Activated CD4-positive, alpha-beta T cell treated with anti-CD3 and anti-CD28 coated beads, Interleukin-2, amount 50 U/mL, for 24 hours (primary cell): ENCODE measurements at regions not wholly inside any gene's neighbourhood (a gene's known extent, or its start where the extent isn't known, plus 50 kb on each side); places are given as distances from the start of the nearest gene placed in this dataset.

ENCODE experiments used
- DNase-seq, 2 donors: peaks; one replicate each; pipeline ENCODE4 v3.0.0-alpha.2; 2020; ENCODE audit warnings: low read depth in 1 of 2, low spot score in 1 of 2

- DNase-seq = no peak
These were observed 125.2 kb upstream of the PIK3C3 start for GRCh38 chr18:41829647-41830516.

- DNase-seq = no peak
These were observed 126.9 kb upstream of the PIK3C3 start for GRCh38 chr18:41828137-41828536.

- DNase-seq = no peak
These were observed 134.2 kb upstream of the PIK3C3 start for GRCh38 chr18:41820784-41821183.

GRCh38 chr18:41818381-41819355, 136.4 kb upstream of the PIK3C3 start:
- DNase-seq = no peak

- DNase-seq = no peak
These were observed 140.4 kb upstream of the PIK3C3 start for GRCh38 chr18:41814651-41815050.

- DNase-seq = no peak
These were observed 145.4 kb upstream of the PIK3C3 start for GRCh38 chr18:41809652-41810051.

GRCh38 chr18:41805341-41805740, 149.7 kb upstream of the PIK3C3 start:
- no peak for DNase-seq

GRCh38 chr18:41798879-41799278, 156.2 kb upstream of the PIK3C3 start:
- DNase-seq = no peak

GRCh38 chr18:41790687-41791086, 164.3 kb upstream of the PIK3C3 start:
- no peak for DNase-seq

GRCh38 chr18:41789001-41789400, 166.0 kb upstream of the PIK3C3 start:
- no peak for DNase-seq

- DNase-seq = no peak
These were observed 171.2 kb upstream of the PIK3C3 start for GRCh38 chr18:41783879-41784278.

GRCh38 chr18:41783065-41783818, 171.8 kb upstream of the PIK3C3 start:
- DNase-seq = no peak

GRCh38 chr18:41771973-41772372, 183.1 kb upstream of the PIK3C3 start:
- no peak for DNase-seq

- DNase-seq = no peak
These were observed 185.8 kb upstream of the PIK3C3 start for GRCh38 chr18:41769265-41769664.

- DNase-seq = no peak
These were observed 186.6 kb upstream of the PIK3C3 start for GRCh38 chr18:41768467-41768866.

GRCh38 chr18:41767960-41768359, 187.1 kb upstream of the PIK3C3 start:
- DNase-seq = no peak

- no peak for DNase-seq
These were observed 189.6 kb upstream of the PIK3C3 start for GRCh38 chr18:41765460-41765859.

GRCh38 chr18:41763361-41763760, 191.7 kb upstream of the PIK3C3 start:
- DNase-seq = no peak

- no peak for DNase-seq
These were observed 193.6 kb upstream of the PIK3C3 start for GRCh38 chr18:41761333-41762018.

GRCh38 chr18:41758534-41758933, 196.5 kb upstream of the PIK3C3 start:
- DNase-seq = no peak

- DNase-seq = no peak
These were observed 198.9 kb upstream of the PIK3C3 start for GRCh38 chr18:41756141-41756540.
